GM12878 (cell line): ENCODE measurements at regions not wholly inside any gene's neighbourhood (a gene's known extent, or its start where the extent isn't known, plus 50 kb on each side); places are given as distances from the start of the nearest gene placed in this dataset.

Experiments
- ATAC-seq: fragments of 200-7000 bp; cut with Tn5 transposase; 3 replicates; pipeline ENCODE4 v1.9.1; 2020; ENCODE audit warnings: mild to moderate bottlenecking, moderate library complexity
- BruUV-seq: library from RNA; stranded (reverse); fragments of 400-500 nt; replicated peaks from 2 replicates; lab custom pipeline; 2021; lab: Mats Ljungman, UMichigan
- CTCF ChIA-PET: fragments of 300-600 bp; sonication (Branson Sonifier 250); formaldehyde crosslinking; extraction: SDS; loops from one replicate; lab custom pipeline; 2021; ENCODE audit warnings: inconsistent platforms; lab: Yijun Ruan, JAX
- POLR2A ChIA-PET: fragments of 350-600 bp; formaldehyde crosslinking; extraction: SDS; loops from one replicate; lab custom pipeline; 2021; ENCODE audit warnings: inconsistent platforms; lab: Charles Lee
- RAD21 ChIA-PET: fragments of 300-600 bp; sonication (Branson Sonifier 250); formaldehyde crosslinking; loops from one replicate; lab custom pipeline; 2023; ENCODE audit warnings: antibody characterized with exemption; ENCODE audit not compliant: unreplicated experiment; lab: Charles Lee
- SMC1A ChIA-PET: fragments of 300-600 bp; sonication (Branson Sonifier 250); formaldehyde crosslinking; loops from one replicate; lab custom pipeline; 2023; ENCODE audit not compliant: unreplicated experiment, uncharacterized antibody; lab: Charles Lee
- DNase-seq: peaks from one replicate; pipeline ENCODE4 v3.0.0-alpha.2; 2011; ENCODE audit warnings: low read depth, low spot score
- FAIRE-seq: peaks from 3 replicates; lab custom pipeline; 2011; peaks lifted over from hg19 to GRCh38; lab: Jason Lieb, UNC
- H2AFZ ChIP-seq: 2 replicates; pipeline ENCODE4 v1.6.0; 2011; ENCODE audit warnings: low read depth, low read length, control low read depth; ENCODE audit not compliant: control insufficient read depth
- H3K27ac ChIP-seq: 2 replicates; pipeline ENCODE4 v1.5.1; 2011; ENCODE audit warnings: control low read depth; ENCODE audit not compliant: control insufficient read depth, insufficient read depth
- H3K27me3 ChIP-seq, 2 experiments: replicated peaks in 1 of 2; 2 replicates each; pipeline versions ENCODE4 v1.6.0 to v1.6.1; 2011; ENCODE audit warnings: low read length in 1 of 2; ENCODE audit not compliant: control insufficient read depth in 2 of 2, insufficient read depth in 2 of 2
- H3K36me3 ChIP-seq, 2 experiments: 2 replicates each; pipeline ENCODE4 v1.5.1; 2011; ENCODE audit warnings: low read length in 1 of 2; ENCODE audit not compliant: control insufficient read depth in 2 of 2, insufficient read depth in 2 of 2
- H3K4me1 ChIP-seq: 2 replicates; pipeline ENCODE4 v1.6.1; 2011; ENCODE audit warnings: mild to moderate bottlenecking, low read length, moderate library complexity, mixed read lengths; ENCODE audit not compliant: control insufficient read depth, insufficient read depth
- H3K4me2 ChIP-seq: 2 replicates; pipeline ENCODE4 v1.6.0; 2011; ENCODE audit warnings: control low read depth; ENCODE audit not compliant: control insufficient read depth, insufficient read depth
- H3K4me3 ChIP-seq: fragments of 200-600 bp; sonication (generic); 2 replicates; pipeline ENCODE4 v1.5.1; 2016
- H3K79me2 ChIP-seq: 2 replicates; pipeline ENCODE4 v1.6.0; 2011; ENCODE audit warnings: low read length; ENCODE audit not compliant: control insufficient read depth, insufficient read depth
- H3K9ac ChIP-seq: 2 replicates; pipeline ENCODE4 v1.8.0; 2011; ENCODE audit warnings: low read length, control low read depth, mixed read lengths; ENCODE audit not compliant: control insufficient read depth, insufficient read depth
- H3K9me3 ChIP-seq: replicated peaks from 3 replicates; pipeline ENCODE4 v1.5.1; 2011; ENCODE audit warnings: mild to moderate bottlenecking, low read length; ENCODE audit not compliant: control insufficient read depth, insufficient read depth
- H4K20me1 ChIP-seq: 2 replicates; pipeline ENCODE4 v1.6.0; 2011; ENCODE audit not compliant: control insufficient read depth, insufficient read depth
- CREM ChIP-seq: IDR thresholded peaks from 2 replicates; pipeline ENCODE4 v1.6.1; 2014; ENCODE audit warnings: antibody characterized with exemption, low read depth
- CTCF ChIP-seq, 3 experiments: IDR thresholded peaks in 2 of 3; conservative IDR thresholded peaks in 1 of 3; 2 replicates each; pipeline ENCODE4 v1.5.1; 2011; ENCODE audit warnings: low read depth in 3 of 3, low read length in 3 of 3, mild to moderate bottlenecking in 3 of 3, control low read depth in 2 of 3, moderate library complexity in 2 of 3, inconsistent platforms in 1 of 3, mixed read lengths in 1 of 3; ENCODE audit not compliant: control insufficient read depth in 2 of 3, insufficient read depth in 1 of 3; ENCODE audit errors: extremely low read depth in 1 of 3
- MLLT1 ChIP-seq: fragments of 450-650 bp; IDR thresholded peaks from 2 replicates; pipeline ENCODE4 v1.6.1; 2016; ENCODE audit warnings: mild to moderate bottlenecking
- RBBP5 ChIP-seq: fragments of 200-600 bp; sonication (generic); conservative IDR thresholded peaks from 2 replicates; pipeline ENCODE4 v1.6.1; 2016
- TAF1 ChIP-seq: IDR thresholded peaks from 2 replicates; pipeline ENCODE4 v1.6.1; 2011; ENCODE audit warnings: mild to moderate bottlenecking, low read depth, low read length, borderline replicate concordance
- WGBS: methylation state at CpG from one replicate; pipeline ENCODE4 v1.1.6; 2016; ENCODE audit warnings: low lambda C conversion rate; ENCODE audit not compliant: insufficient replicate concordance, insufficient coverage; ENCODE audit errors: missing lambda C conversion rate; 5-methylcytosine and 5-hydroxymethylcytosine counted together
- in situ Hi-C: fragments of 300-500 bp; cut with MboI; formaldehyde crosslinking; loops from 9 replicates; pipeline ENCODE4 v1.14.3; 2018; ENCODE audit warnings: mixed read lengths
- intact Hi-C: fragments of 100-400 bp; cut with micrococcal nuclease; formaldehyde crosslinking; loops from one replicate; pipeline ENCODE4 v1.14.2; 2022; ENCODE audit not compliant: unreplicated experiment

GRCh38 chr10:108452533-108452932, 1288.0 kb upstream of the SORCS1 start:
- Histone ChIP-seq H3K4me3 (no peak overlapping the region), H3K9ac (no peak overlapping the region), H3K27ac (no peak overlapping the region), H3K4me1 (no peaks in the 10 kb centered on the region), H4K20me1 (no peaks in the 10 kb centered on the region), H3K9me3 (no peaks in the 10 kb centered on the region), H3K79me2 (no peaks in the 10 kb centered on the region), H3K27me3 (no peaks in the 10 kb centered on the region), H3K4me2 (no peak overlapping the region), H2AFZ (no peak overlapping the region), H3K36me3 (no peaks in the 10 kb centered on the region)
- ChIA-PET POLR2A (no interaction called here), SMC1A (no interaction called here), CTCF (no interaction called here), RAD21 (no interaction called here)
- ATAC-seq (no peak), FAIRE-seq (no peak), DNase-seq (no peak)
- in situ Hi-C loops (no loop called here), intact Hi-C loops (no loop called here)
- no TSS peak for BruUV-seq
- 37% methylated on average over 5 of the region's 5 CpGs for WGBS
- no peak for TF ChIP-seq MLLT1
- TF ChIP-seq CREM: no peak
- no peak for TF ChIP-seq RBBP5
- TF ChIP-seq CTCF (IDR thresholded peaks at IDR 0.05 in 2 of 3, conservative IDR thresholded peaks at IDR 0.05 in 1 of 3; ENCODE audit: control insufficient read depth in 2 of 3, extremely low read depth in 1 of 3, insufficient read depth in 1 of 3, low read depth in 3 of 3, low read length in 3 of 3): no peak
- TF ChIP-seq TAF1: no peak
